GM19043 (cell line): ENCODE measurements at regions not wholly inside any gene's neighbourhood (a gene's known extent, or its start where the extent isn't known, plus 50 kb on each side); places are given as distances from the start of the nearest gene placed in this dataset.
"Not testable (repeated sequence)": the region's sequence is repeated elsewhere in the genome, so short reads cannot be mapped to it uniquely, and the experiment has no call there.

Source experiments
- ATAC-seq: cut with Tn5 transposase; IDR thresholded peaks from one replicate; pipeline ENCODE4 v1.9.1; 2021; ENCODE audit warnings: low read depth; ENCODE audit not compliant: unreplicated experiment

DNA sequence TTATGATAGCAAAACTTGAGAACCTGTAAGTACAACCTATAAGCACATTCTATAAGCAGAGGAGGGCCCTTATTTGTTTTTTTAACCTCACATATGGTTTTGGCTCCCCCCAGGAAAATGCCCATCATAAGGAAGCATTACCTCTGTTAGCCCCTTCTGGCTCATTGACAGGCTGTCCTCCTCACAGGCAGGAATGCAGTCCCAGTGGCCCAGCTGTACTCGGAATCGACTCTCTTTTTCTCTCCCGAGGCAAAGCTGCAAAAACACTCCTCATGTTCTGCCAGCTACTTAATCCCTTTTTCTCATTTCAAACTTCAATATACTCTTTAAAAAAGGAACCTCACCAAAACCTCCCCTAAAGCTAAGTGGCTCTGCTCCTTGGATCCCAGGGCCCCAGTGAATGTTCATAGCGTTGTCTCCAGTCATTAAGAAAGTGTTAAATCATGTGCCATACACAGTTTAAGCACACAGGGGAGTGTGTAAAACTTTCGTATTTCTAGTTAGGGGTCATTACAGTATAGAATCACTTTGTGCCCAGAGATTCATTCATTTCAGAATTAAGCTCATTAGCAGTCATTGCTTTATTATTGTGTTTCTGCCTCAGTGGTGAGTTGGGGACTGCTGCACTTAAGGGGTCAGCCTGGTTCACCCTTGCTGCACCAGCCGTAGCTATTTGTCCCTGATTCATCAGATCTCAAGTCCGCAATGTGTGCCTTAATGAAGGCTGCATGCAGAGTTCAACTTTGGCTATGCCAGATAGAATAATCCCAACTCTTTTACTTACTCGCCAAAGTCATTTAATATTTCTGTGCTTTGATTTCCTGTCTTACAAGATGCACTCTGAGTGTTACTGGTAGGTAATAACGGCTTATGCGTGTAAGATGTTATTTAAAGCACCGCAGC, 57.6 kb downstream of the JRKL start:
- ATAC-seq = no peak

DNA sequence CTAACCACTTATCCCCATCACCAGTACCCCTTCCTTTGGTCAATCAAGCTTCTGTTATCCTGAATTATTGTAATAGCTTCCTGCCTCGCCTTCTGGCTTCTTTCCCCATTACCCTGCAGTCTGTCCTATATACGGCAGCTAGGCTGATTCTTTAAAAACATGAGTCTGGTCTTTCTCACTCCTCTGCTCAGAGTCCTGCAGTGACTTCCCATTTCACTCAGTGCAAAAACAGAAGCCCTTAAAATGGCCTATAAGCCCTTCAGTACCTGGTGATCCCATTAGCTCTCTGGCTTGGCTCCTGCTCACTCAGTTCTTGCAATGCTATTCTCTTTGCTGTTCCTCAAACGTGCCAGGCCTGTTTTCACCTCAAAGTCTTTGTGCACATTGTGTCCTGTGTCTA, 58.4 kb downstream of the JRKL start:
- ATAC-seq = no peak

DNA sequence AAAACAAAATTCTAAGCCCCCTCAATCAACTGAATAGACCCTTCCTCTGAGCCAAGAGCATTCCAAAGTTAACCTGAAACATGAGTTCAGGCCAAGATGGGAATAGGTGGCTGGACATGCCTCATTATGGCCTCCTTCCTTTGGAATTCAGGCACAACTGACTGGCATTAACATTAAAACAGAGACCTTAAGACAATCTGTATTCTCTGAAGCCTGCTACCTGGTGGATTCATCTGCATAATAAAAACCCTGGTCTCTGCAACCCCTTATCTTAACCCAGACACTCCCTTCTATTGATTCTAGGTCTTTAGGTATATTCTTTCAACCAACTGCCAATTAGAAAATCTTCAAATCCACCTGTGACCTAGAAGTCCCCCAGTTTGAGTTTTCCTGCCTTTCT, 66.3 kb downstream of the JRKL start:
- no peak for ATAC-seq

DNA sequence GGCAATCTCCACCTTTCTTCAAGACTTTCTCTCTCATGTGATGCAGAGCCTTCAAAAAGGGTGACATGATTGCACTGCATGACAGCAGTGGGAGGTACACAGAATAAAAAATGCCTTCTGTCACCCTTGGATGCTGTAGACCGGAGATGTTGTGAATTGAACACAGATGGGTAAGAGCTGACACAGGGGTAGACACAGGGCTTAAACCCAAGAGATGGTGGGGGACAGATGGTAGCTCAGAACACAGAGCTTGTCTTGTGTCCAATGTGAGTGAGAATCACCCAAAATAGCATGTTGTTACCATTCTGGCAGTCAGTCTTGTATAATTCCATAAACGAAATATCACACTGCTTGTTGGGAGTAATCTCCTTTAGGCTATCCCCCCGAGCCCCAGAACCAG, 69.9 kb downstream of the JRKL start:
- no peak for ATAC-seq

DNA sequence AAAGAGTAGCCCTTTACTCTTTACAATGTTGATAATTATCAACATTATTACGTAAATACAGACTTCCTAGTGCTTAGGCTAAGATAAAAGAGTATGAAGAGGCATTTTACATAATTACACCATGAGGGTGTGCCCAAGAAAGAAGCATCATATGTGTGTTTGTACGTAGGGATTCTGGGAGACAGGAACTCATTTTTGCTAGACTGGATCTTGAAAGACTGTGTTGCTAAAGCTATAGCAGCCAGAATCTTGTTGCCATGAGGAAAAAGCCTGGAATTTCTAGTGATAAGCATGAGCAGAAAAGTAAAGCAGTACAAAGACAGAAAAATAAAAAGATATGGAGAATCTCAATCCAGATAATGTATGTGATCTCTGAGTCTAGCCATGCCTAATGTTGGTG, 72.1 kb downstream of the JRKL start:
- ATAC-seq = no peak

DNA sequence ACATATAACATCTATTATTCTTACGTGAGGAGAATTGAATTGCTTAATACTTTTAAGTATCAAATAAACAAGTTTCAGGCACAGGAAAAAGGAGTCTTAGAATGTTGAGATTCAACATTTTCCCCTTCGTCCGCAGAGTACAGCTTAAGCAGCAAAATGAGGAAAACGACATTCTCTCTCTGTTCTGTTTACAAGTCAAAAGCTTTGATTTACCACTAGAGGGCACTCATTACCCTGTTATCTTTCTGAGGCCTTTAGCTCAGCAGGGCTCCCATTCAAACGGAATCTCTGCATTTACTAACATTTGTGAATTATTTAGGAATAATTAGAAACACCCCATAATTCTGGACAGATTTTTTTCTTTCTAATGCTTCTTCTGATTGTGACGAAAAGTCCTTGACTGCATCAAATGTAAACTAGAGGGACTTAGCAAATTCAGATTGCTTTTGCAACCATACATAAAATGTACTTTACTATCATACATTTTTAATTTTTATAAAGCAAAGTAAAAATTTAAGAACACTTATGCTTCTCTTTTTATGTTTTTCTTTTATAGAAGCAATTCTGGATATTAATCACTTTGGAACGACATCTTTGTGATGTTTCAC, 75.0 kb downstream of the JRKL start:
- ATAC-seq = peak; percentile 84

DNA sequence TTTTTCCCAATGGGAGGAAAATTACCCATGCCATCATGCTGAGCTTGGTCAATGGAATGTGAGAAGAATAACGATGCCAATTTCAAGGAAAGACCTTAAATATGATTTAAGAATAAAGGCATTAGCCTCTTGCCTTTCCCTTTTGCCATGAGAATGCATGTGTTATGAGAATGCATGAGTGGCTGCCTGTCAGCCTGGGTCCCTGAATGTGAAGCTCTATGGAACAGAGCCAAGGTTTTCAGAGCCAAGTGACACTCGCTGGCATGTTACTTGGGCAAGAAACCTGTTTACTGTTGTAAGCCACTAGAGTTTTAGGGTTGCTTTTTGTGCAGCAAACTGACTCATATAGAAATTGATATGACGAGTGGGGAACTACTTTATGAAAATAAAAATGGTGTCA, 75.7 kb downstream of the JRKL start:
- ATAC-seq = no peak

DNA sequence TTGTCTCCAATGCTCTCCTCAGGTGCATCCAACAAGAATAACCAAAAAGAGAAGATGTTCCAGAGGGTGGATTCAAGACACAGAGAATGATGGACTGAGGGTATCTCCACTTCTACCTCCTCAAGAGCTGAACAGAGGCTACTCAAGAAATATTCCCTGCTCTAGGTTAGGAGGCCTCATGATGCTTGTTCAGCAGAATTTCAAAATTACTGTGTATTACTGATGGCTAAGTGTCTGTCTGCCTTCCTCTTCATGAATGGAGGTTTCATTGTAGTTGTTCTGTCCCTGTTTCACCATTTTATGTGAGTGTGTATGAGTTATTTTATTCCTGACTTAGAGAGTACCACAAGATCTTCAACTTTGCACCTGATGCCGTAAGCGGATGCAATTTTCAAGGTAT, 76.8 kb downstream of the JRKL start:
- no peak for ATAC-seq

DNA sequence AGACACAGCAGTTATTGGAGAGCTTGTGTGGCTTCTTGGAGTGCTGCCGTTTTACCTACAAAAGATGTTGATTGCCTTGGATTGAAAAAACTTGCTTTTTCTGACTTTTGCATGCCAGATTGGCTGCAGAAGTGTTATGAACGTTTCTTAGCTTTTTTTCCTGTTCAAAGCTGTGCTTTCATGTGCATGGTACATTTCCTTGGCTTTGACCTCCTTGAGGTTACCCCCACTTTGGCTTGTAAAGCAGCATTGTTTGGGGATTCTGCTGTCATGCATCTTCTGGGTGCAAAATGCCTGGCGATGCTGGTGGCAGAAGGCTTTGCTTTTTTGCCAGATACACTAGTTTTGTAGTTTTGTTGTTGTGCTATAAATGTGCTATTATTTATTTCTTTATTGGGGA, 80.0 kb downstream of the JRKL start:
- ATAC-seq = no peak

DNA sequence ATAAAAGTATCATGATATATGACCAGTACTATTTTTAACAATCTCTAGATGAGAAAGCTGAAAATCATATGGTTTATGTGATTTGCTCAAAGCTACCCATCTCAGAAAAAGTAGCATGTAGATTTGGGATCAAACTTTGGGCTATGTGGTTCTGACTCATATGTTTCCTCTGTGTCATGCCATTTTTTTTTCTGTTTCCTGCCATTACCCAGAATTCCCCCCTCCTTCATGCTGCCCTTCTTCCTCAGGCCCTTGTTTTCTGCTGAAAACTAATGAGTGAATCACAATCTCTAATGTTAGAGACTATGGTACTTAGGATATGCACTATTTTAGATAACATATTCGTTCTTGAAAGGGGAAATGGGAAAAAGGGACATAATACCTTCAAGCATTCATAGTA, 80.7 kb downstream of the JRKL start:
- no peak for ATAC-seq

DNA sequence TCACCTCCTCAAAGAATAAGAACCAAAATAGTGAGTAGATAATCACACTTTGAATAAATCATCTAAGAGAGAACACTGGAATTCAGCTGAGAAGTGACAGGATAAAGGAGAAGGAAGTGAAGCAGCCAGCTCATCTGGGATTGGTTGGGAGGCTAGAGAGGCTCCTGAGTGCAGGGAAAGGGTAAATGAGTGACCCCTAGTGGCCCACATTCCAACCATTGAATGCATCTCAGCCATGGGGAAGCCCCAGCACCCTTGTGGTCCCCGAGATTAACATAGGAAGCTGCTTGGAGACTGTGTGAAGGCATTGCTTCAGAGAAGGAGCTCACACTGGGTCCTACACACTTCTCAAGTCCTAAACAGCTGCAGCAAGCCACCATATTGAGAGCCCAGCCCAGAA, 82.3 kb downstream of the JRKL start:
- ATAC-seq = peak; percentile 53

DNA sequence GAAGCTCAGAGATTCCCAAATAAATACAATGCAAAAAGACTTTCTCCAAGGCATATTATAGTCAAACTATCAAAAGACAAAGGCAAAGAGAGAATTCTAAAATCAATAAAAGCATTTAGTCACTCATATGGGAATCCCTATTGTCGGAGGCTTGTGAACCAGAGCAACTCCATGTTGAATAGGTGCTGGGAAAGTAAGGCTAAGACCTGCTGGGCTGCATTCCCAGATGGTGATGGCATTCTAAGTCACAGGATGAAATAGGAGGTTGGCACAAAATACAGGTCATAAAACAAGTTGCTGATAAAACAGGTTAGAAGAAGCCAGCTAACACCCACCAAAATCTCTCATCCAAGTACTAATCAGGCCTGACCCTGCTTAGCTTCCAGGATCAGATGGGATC, 84.5 kb downstream of the JRKL start:
- no peak for ATAC-seq

DNA sequence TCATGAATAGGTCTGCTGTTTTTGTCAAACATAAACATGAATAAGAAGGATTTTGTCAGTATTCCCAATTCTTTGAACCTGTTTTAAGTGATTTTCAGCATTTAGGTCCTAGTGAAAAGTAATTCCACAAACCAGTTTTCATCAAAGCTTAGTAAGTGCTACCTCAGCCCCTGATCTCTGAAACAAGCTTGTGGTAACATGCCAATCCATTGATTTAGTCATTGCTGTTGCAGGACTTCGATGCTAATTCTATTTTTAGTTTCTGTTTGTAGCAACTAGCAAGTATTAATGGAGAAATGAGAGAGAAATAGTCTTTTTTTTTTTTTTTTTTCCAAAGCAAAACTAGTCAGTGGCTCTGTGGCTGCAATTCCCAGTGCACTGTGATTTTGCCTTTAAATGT, 91.4 kb downstream of the JRKL start:
- no peak for ATAC-seq

DNA sequence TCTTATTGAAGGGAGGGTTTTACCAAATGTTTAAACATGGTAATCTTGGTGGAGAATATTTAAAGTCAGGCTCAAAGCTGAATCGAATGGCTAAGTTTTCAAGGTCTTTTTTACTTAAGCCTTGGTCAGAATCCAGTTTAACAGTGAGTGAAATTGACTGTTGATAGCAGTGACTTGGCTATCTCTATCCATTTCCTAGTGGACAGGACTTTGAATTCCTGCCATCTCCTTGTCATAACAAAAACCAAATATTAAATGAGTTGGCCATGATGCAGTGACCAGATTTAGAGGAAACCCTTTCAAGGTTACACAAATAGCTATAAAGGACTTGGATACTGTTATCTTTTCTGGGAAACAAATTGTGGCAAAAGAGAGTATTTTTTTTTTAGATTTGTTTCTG, 92.0 kb downstream of the JRKL start:
- ATAC-seq = no peak

DNA sequence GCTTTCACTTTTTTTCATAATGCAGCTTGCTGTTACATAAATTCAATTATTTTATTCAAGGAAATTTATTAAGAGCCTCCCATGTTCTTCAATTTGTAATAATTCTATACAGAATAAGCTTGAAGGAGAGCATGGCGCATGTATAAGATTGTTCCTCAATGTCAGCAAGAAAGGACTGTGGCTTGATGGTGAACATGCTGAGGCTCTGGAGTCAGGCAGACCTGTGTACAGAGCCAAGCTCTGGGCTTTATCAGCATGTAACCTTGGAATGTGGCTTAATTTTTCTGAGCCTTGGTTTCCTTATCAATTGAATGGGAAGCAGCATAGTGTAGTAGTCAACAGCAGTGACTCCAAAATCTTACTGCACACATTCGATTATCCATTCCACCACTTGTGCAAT, 92.4 kb downstream of the JRKL start:
- no peak for ATAC-seq

DNA sequence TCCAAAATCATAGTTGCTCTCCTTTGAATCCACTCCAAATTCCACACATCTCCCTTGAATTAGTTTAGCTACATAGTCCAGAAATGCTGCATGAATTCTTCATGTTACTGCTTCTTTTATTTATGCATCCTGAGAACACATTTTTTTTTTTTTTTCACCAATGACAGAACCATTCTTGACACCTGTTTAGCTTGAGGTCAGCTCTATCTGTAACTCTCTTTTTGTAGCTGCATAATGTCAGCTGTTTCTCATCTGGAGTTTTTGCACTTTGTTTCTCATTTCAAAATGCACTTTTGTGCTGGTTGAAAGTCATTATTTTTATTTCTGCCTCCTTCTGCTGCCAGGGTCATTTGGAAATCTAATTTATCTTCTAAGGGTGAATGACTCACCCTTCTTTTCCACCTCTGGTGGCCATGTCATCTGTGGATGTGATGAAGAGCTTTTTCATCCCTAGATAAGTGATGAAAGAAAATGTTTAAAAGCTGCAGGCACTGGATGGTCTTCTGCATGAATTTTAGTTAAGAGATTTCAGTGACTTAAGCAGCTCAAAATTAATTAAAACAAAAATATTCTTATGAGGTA, 93.7 kb downstream of the JRKL start:
- no peak for ATAC-seq

DNA sequence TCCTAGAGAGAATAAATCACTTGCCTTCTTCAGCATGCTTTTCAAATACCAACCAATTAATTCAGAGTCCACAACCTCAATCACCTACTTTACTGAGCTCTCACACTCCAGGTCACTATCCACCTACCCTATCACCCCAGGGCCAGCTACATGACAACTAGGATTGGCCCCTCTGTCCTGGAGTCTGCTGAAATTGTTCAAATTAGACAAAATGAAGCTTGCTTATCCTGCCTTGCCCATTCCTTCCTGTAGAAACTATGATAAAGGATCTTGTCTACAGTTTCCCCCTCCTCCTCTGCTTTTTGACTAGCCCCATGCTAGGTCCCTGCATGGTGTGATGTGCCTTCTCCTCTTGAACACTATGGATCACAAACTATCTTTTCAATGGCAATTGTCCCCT, 94.5 kb downstream of the JRKL start:
- ATAC-seq = no peak

DNA sequence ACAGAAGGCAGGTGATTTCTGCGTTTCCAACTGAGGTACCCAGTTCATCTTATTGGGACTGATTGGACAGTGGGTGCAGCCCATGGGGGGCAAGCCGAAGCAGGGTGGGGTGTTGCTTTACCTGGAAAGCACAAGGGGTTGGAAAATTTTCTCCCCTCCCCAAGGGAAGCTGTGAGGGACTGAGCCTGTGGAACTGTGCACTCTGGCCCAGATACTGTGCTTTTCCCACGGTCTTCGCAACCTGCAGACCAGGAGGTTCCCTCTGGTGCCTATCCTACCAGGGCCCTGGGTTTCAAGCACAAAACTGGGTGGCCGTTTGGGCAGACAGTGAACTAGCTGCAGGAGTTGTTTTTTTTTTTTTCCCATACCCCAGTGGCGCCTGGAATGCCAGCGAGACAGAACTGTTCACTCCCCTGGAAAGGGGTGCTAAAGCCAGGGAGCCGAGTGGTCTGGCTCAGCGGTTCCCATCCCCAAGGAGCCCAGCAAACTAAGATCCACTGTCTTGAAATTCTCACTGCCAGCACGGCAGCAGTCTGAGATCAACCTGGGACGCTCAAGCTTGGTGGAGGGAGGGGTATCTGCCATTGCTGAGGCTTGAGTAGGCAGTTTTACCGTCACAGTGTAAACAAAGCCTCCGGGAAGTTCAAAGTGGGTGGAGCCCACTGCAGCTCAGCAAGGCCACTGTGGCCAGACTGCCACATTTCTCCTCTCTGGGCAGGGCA, 97.2 kb downstream of the JRKL start:
- no peak for ATAC-seq

DNA sequence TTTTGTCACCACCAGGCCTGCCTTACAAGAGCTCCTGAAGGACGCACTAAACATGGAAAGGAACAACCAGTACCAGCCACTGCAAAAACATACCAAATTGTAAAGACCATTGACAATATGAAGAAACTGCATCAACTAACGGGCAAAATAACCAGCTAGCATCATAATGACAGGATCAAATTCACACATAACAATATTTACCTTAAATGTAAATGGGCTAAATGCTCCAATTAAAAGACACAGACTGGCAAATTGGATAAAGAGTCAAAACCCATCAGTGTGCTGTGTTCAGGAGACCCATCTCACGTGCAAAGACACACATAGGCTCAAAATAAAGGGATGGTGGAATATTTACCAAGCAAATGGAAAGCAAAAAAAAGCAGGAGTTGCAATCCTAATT, 99.1 kb downstream of the JRKL start:
- not testable (repeated sequence) for ATAC-seq

DNA sequence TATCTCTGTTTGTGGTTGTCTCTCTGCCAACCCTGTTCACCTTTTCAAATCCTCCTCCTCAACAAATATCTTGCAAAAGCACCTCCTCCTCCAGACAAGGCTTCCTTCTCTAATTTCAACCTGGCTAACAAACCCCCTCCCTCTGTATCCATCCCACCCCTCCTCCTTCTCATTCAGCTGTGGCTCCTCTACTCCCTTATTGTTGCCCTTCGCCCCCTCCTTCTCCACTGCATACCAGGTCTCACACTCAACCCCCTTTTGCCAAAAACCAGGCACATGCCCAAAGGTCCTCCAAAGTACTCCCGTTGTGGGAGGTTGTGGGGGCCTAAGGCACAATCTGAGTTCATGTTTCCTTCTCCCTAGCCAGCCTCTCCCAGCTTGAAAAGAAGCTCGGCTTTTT, 110.6 kb downstream of the JRKL start:
- ATAC-seq = no peak

DNA sequence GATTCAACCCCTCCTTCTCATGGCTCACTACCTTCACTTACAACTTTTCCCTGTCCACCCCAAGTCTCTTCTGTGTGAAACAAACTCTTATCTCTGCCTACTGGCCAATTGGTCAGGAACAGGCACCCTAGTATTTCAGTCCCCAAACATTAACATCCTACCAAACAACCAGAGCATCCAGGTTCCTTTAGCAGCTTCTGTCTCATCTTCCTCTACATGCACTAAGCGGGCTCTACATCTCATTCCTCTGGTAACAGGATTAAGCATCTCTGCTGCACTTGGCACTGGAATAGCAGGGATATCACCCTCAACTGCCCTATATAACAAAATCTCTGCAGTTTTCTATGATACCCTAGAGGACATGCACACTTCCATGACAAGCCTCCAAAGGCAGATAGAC, 116.2 kb downstream of the JRKL start:
- ATAC-seq = no peak
